ENCODE measurements at regions not wholly inside any gene's neighbourhood (a gene's known extent, or its start where the extent isn't known, plus 50 kb on each side); places are given as distances from the start of the nearest gene placed in this dataset.

- Histone ChIP-seq H3K4me3 (ENCODE audit: low read depth, low read length) (no peak overlapping the region), H3K36me3 (no peaks in the 10 kb centered on the region), H3K27ac (no peak overlapping the region), H3K9me3 (ENCODE audit: severe bottlenecking) (no peaks in the 10 kb centered on the region), H3K27me3 (ENCODE audit: insufficient read depth, low read depth, severe bottlenecking) (no peaks in the 10 kb centered on the region)
- no peak for TF ChIP-seq CTCF (IDR thresholded peaks at IDR 0.05; ENCODE audit: low read depth, low read length)
- DNase-seq = no peak
Observed at GRCh38 chr1:213759359-213760181, 228.2 kb upstream of the PROX1 start.

DNA sequence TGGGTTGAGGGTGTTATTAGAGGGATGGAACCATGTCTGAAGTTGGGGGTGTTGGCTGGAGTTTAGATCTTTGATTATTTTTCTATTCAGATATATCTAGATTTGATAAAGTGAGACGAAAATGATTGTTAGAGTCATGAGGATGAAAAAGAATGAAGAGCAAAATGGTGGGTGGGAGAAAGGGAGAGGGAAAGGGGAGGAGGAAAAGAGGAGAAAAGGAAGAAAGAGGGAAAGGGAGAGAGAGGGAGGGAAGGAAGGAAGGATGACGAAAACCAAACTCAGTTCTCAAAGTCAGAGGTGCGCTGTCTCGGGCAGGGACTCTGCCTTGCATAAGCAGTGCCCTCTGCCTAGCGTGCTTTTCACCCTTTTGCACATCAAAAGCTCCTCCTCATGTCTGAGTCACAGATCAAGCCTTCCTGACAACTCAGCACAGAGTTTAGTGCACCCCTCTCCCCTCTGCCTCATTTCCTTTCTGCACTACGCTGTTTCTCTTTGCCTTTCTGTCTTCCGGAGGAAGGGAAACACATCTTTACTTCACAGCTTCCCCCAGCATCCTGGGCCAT lies 225.8 kb upstream of the PROX1 start:
- DNase-seq = no peak
- Histone ChIP-seq H3K27me3 (ENCODE audit: insufficient read depth, low read depth, severe bottlenecking) (no peaks in the 10 kb centered on the region), H3K9me3 (ENCODE audit: severe bottlenecking) (no peaks in the 10 kb centered on the region), H3K27ac (no peak overlapping the region), H3K4me3 (ENCODE audit: low read depth, low read length) (no peak overlapping the region), H3K36me3 (no peaks in the 10 kb centered on the region)
- no peak for TF ChIP-seq CTCF (IDR thresholded peaks at IDR 0.05; ENCODE audit: low read depth, low read length)

DNA sequence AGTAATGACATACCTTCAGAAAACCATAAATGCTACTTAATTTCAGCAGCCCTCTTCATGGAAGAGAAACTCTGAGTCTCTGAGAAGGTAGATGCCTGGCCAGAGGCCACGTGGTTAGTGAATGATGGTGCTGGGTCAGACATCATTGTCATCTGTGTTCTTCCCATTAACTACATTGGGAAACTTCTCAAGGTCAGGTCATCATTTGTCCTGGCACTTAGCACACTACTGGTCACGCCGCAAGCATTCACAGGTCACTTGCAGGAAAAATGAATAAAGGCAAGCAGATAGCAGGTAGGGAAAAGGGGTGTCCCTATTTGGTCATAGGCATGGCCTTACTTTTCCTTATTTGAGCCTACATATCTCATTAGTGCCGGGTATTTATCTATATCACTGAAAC lies 220.1 kb upstream of the PROX1 start:
- DNase-seq = no peak
- H3K4me3 ChIP-seq (ENCODE audit: low read depth, low read length) = no peak overlapping the region

GRCh38 chr1:213772128-213773063 lies 215.4 kb upstream of the PROX1 start:
- DNase-seq = no peak
- H3K4me3 ChIP-seq (ENCODE audit: low read depth, low read length) = no peak overlapping the region
- TF ChIP-seq CTCF (IDR thresholded peaks at IDR 0.05; ENCODE audit: low read depth, low read length) = no peak

More for the DNA sequence above, 220.1 kb upstream of the PROX1 start:
- Histone ChIP-seq H3K27ac (no peak overlapping the region), H3K27me3 (ENCODE audit: insufficient read depth, low read depth, severe bottlenecking) (peaks cover 4% of the 10 kb centered on the region), H3K36me3 (no peaks in the 10 kb centered on the region), H3K9me3 (ENCODE audit: severe bottlenecking) (no peaks in the 10 kb centered on the region)
- TF ChIP-seq CTCF (IDR thresholded peaks at IDR 0.05; ENCODE audit: low read depth, low read length) = no peak

DNA sequence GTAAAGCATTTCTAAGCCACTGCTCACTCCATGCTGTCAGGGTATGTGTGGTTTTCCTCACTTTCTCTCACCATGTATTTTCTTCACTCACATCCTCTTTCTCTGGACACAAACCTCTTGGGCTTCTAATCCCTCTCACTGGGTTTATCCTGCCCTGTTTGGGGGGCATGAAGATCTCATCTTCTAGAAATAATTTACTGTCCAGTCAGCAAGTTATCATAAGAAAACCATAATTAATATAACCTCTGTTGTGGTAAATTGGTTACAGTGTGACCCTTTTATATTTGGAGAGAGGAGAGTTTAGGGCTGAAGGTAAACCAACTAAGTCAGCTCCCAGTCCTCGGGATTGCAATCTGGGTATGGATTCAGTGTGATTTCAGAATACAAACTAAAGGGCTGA lies 213.8 kb upstream of the PROX1 start:
- no peaks in the 10 kb centered on the region for H3K9me3 ChIP-seq (ENCODE audit: severe bottlenecking)
- H3K27me3 ChIP-seq (ENCODE audit: insufficient read depth, low read depth, severe bottlenecking) = peaks cover under 1% of the 10 kb centered on the region
- no peak overlapping the region for H3K4me3 ChIP-seq (ENCODE audit: low read depth, low read length)
- no peaks in the 10 kb centered on the region for H3K36me3 ChIP-seq
- no peak overlapping the region for H3K27ac ChIP-seq
- TF ChIP-seq CTCF (IDR thresholded peaks at IDR 0.05; ENCODE audit: low read depth, low read length) = no peak
- DNase-seq = no peak

More at GRCh38 chr1:213772128-213773063, 215.4 kb upstream of the PROX1 start:
- peaks cover 4% of the 10 kb centered on the region for H3K27me3 ChIP-seq (ENCODE audit: insufficient read depth, low read depth, severe bottlenecking)
- no peaks in the 10 kb centered on the region for H3K9me3 ChIP-seq (ENCODE audit: severe bottlenecking)
- H3K36me3 ChIP-seq = no peaks in the 10 kb centered on the region
- no peak overlapping the region for H3K27ac ChIP-seq
